ENCODE measurements at regions not wholly inside any gene's neighbourhood (a gene's known extent, or its start where the extent isn't known, plus 50 kb on each side); places are given as distances from the start of the nearest gene placed in this dataset.
A peak's percentile ranks its signal among the peaks of the same experiment; 100 is the strongest.
"Not testable (repeated sequence)": the region's sequence is repeated elsewhere in the genome, so short reads cannot be mapped to it uniquely, and the experiment has no call there.

DNA sequence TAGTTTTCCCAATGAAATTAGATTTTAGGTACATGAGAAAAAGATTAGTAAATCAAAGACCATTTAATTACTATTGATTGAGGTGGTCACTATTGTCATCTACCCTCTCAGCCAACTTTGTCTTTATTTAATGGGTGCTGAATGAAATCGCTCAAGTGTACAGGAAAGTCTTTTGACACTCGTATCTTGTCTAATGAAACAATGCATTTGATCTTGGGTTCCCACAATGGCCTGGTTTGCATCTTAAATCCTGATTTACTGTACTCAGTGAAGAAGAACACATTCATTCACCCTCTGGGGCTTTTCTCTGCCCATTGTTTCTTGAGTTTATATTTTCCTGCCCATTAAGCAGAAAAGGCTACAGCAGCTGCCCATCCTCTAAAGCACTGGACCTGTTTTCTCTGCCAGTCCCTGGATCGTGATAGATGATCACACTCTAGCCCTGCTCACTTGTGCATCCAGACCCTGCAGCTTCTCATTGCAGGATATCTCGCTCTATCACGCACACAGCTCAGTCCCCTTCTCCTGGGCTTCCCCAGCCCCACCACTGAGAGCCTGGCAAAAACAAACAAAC, 1369.3 kb downstream of the AACS start:
- DNase-seq (ENCODE audit: low spot score): no peak

- DNase-seq (ENCODE audit: low spot score): no peak
Observed at GRCh38 chr12:126436041-126436440, 1370.8 kb downstream of the AACS start.

GRCh38 chr12:126437934-126438333, 1372.7 kb downstream of the AACS start:
- DNase-seq (ENCODE audit: low spot score): no peak

- no peak for DNase-seq (ENCODE audit: low spot score)
Observed at GRCh38 chr12:126443977-126444376, 1378.7 kb downstream of the AACS start.

- DNase-seq (ENCODE audit: low spot score): no peak
Observed at GRCh38 chr12:126447346-126447745, 1382.1 kb downstream of the AACS start.

- DNase-seq (ENCODE audit: low spot score): no peak
Observed at GRCh38 chr12:126451809-126452208, 1386.6 kb downstream of the AACS start.

DNA sequence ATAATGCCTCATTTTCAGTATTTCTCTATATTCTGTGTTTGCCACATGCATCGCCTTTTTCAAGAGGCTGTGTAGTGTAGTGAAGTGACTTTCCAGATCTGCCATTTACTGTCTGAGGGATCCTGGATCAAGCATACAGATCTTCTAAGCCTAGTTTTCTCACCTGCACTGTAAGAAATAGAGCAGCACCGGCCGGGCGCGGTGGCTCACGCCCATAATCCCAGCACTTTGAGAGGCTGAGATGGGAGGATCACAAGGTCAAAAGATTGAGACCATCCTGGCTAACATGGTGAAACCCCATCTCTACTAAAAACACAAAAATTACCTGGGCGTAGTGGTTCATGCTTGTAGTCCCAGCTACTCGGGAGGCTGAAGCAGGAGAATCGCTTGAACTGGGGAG, 1387.5 kb downstream of the AACS start:
- DNase-seq (ENCODE audit: low spot score): not testable (repeated sequence)

GRCh38 chr12:126454581-126454980, 1389.3 kb downstream of the AACS start:
- DNase-seq (ENCODE audit: low spot score): no peak

DNA sequence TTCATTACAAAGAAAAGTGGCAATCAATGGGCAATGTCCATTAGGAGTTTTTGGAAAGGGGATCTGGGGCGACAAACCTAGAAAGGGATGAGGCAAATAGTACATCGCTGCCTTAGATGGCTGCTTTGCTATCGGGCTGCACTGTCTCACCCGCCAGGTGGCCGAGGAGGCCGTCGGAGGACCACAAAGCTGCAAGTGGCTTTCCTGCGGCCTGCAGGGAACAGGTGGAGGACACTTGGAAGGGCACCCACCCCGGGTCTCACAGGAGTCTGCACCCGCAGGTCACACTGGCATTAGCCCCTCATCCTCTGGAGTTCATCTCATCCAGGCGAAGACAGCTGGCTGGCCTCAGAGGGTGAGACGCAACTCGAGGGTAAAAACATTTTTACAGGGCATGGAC, 1392.5 kb downstream of the AACS start:
- no peak for DNase-seq (ENCODE audit: low spot score)

DNA sequence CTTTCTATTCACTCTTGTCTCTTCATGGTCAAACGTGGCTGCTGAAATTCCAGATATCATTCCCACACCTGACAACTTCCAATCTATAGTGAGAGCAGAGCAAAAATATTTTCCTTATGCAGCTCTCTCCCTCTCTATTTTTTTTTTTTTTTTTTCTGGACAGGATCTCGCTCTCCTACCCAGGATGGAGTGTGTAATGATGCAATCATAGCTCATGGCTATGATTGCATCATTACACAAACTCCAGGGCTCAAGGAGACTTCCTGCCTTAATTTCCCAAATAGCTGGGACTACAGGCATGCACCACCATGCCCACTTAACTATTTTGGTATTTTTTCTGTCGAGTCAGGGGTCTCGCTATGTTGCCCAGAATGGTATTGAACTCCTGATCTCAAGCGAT, 1398.9 kb downstream of the AACS start:
- DNase-seq (ENCODE audit: low spot score): no peak

GRCh38 chr12:126469211-126469610, 1404.0 kb downstream of the AACS start:
- no peak for DNase-seq (ENCODE audit: low spot score)

DNA sequence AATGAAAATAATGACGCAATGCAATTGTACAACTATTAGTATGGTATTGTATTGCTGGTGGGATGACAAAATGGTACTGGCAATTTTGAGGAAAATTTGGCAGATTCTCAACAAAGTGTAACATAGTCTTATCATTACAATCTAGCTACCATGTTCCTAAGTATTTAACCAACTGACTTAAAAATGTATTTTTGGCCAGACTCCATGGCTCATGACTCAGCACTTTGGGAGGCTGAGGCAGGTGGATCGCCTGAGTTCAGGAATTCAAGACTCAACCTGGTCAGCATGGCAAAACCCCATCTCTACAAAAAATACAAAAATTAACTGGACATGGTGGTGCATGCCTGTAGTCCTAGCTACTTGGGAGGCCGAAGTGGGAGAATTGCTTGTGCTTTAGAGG, 1409.5 kb downstream of the AACS start:
- DNase-seq (ENCODE audit: low spot score): no peak

GRCh38 chr12:126480451-126480850, 1415.2 kb downstream of the AACS start:
- DNase-seq (ENCODE audit: low spot score): peak; percentile 66

DNA sequence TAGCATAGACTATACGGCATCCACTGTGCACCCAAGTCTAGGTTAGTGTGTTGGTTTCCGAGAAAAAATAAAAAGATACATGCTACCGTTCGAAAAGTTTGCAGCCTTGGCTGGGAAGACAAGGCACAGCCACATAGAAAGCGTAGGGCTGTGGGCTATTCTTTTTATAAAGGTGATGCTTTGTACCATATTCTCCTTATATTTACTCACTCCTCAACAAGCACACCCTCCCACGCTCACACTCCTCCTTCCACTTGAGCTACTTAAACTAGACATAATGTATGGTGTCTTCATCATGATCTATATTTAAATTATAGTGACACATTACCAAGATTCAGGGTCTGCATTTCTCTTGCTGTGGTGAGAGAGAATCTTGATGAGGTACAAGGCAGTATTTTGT, 1416.5 kb downstream of the AACS start:
- no peak for DNase-seq (ENCODE audit: low spot score)

GRCh38 chr12:126482238-126482889, 1417.1 kb downstream of the AACS start:
- DNase-seq (ENCODE audit: low spot score): no peak

GRCh38 chr12:126483145-126484068, 1418.2 kb downstream of the AACS start:
- DNase-seq (ENCODE audit: low spot score): peak; percentile 61

DNA sequence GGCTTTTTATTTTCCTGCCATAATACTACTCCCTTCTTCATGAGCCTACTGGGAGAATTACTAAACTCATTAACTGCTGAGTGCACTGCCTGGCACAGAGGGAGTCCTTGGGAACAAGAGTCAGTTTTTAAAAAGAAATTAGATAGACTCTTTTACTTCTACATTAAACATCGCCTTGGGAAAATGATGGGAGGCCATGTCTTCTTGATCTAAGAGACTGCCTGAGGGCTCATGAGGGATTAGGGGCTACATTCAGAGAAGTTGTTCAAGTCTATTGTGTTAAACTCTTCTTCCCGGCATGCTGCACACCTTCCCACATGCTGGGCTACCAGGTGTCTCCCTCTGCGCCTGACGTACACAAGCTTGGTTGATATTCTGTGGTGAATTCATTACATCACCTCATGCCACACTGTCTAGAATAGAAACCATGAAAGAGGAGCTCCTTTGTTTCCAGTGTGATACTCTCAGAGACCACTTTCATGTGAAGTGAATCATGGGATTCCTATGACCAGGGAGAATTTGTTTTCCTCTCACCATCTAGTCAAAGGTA, 1422.3 kb downstream of the AACS start:
- DNase-seq (ENCODE audit: low spot score): no peak

- DNase-seq (ENCODE audit: low spot score): no peak
Observed at GRCh38 chr12:126488806-126489205, 1423.6 kb downstream of the AACS start.

DNA sequence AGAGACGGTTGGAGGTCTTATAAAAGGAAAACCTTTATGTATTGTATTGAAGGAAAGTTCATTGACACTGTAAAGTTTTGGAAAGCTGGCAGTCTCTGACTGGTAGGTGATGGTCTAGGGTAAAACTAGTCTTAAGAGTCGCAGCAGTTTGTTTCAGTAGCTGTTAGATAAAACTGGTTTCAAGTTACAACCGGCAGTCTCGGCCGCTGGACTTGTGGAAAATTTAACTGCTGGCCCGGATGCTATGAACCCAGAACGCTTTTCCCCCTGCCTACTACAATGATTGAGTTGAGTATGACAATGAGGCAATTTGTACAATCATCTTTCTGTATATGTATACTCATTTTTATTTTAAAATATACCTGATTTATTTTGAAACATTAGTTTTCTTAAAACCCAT, 1426.9 kb downstream of the AACS start:
- no peak for DNase-seq (ENCODE audit: low spot score)

GRCh38 chr12:126493366-126494108, 1428.3 kb downstream of the AACS start:
- no peak for DNase-seq (ENCODE audit: low spot score)

DNA sequence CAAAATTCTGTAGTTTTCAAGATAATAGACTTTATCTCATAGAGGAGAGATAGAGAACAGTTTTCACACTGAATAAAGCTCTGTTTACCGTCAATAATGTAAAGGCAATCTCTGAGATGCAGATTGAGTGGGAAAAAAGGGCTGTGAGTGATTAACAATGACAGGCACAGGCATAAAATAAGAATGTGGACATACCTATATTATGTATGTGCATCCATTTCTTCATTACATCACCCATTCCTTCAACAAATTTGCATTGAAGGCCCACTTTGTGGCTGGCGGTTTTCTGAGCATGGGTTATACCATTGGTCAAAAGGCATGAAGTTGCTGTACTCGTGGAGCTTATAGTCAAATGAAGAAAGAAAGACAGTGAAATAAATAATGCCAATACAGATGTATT, 1431.0 kb downstream of the AACS start:
- DNase-seq (ENCODE audit: low spot score): no peak
